ENCODE measurements at regions not wholly inside any gene's neighbourhood (a gene's known extent, or its start where the extent isn't known, plus 50 kb on each side); places are given as distances from the start of the nearest gene placed in this dataset.
"Not testable (repeated sequence)": the region's sequence is repeated elsewhere in the genome, so short reads cannot be mapped to it uniquely, and the experiment has no call there.

DNA sequence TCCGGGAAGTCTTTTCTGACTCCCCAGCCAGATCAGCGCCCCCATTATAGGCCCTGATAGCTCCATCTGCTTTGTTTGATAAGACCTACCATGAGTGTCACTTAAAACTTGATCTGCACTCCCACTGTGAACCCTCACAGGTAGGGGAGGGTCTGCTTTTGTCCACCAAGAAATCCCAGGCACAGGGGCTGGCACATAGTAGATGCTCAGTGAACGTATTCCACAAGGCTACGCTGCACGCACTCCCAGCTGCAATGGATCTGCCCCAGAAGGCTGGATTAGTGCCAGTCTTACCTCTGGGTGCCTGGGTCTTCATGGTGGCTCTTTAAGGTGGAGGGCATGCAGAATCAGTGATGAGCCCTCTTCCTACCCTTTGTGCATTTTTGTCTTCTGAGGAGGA is 447.1 kb downstream of the PTPRU start:
- DNase-seq (ENCODE audit: insufficient read length, low spot score) (no peak), FAIRE-seq (no peak)
- TF ChIP-seq POLR2A (IDR thresholded peaks at IDR 0.05; ENCODE audit: low read depth, low read length), result no peak

DNA sequence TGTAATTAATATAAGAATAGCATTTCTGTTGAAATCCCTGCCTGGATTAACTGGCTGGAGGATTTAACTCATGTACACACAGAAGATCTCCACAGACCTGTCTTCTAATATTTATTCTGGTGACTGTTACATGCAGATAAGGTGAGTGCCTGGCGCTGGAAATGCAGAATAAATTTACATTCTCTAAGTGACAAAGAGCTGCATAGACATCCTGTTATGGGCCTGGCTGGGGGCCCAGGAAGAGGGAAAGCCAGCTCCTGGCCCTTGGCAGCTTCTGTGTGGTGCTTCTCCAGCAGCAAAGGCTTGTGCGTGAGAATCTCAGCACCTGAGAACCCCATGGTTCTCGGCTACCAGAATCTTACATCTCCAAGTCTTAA is 446.6 kb downstream of the PTPRU start:
- FAIRE-seq (no peak), DNase-seq (ENCODE audit: insufficient read length, low spot score) (no peak)
- no peak for TF ChIP-seq POLR2A (IDR thresholded peaks at IDR 0.05; ENCODE audit: low read depth, low read length)

DNA sequence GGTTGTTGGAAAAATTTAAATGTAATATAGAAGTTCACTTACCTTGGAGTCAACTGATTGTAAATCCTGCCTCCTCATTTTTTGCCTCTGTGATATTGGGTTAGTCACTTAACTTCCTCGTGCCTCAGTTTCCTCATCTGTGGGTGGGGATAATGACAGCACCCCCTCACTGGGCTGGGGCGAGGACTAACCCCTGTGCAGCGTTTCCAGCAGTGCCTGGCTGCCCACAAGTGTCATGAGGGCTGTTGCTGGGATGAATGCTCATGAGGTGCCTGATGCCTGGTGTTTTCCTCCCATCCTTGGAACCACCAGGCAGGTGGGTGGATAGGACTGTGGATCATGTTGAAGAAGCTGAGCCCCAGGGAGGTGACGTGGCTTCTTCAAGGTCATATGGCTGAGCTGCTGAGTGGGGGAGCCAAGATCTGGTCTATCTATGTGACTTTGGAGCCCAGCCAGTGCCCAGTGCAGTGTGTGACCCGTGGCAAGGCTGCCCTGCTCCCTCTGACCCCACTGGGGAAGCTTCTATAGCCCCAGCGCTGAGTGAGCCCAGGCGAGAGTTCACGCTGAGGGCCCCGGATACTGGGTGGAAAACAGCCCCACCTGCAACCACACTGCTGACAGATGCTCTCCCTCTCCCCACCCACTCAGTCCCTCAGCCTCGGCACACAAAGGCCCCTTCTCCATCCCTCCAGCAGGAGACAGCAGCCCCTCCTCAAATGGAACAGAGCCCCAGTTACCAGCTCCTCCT is 446.0 kb downstream of the PTPRU start:
- no peak for FAIRE-seq
- TF ChIP-seq POLR2A (IDR thresholded peaks at IDR 0.05; ENCODE audit: low read depth, low read length), result no peak

DNA sequence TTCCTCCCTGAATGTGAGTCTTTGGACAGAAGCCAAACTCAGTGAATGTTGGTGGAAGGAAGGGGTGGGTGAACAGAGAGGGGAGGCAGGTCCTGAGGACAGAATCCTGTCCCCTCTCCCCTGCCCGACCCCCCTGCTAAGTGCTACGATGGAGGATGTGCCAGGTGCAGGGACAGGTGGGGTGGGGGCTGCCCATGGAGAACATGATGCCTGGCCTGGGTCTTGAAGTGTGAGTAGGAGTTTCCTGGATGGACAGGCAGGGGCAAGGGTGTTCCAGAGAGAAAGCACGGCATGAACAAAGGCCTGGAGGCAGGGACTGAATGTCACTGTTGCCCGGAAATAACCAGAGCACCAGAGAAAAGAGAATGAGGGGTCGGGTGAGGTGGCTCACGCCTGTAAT is 445.1 kb downstream of the PTPRU start:
- DNase-seq (ENCODE audit: insufficient read length, low spot score); FAIRE-seq: not testable (repeated sequence)

More for the DNA sequence above, 446.0 kb downstream of the PTPRU start:
- DNase-seq (ENCODE audit: insufficient read length, low spot score), result no peak

DNA sequence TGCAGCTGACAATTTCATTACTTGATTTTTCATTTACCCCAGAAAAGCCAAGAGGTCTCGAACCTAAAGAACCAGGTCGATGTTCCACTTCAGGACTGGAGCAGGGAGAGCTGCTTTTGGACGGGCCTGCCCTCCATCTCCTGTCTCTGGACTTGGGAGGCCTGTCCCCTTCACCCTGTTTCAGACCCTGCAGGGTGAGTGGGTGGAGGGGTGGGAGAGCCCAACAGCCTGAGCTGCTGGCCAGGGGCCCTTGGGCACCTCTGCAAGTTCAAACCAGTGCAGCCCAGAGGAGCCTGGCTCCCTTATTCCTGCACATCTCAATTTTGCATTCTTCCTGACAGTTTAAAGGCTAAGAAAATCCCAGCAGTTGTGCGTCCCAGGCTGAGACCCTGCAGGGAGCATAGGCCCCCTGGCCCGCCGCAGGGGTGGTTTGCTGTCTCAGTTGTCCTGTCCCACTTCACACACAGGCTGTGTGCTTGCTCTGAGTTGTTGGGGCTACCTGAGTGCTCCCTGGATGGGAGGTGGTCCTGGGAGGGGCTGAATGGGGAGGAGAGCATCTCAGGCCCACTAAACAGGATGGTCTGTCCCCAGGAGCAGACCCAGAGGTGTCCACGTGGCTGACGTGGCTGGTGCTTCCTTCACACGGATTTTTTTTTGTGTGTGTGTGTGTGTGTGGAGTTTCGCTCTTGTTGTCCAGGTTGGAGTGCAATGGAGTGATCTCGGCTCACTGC is 443.7 kb downstream of the PTPRU start:
- TF ChIP-seq POLR2A (IDR thresholded peaks at IDR 0.05; ENCODE audit: low read depth, low read length), result no peak
- DNase-seq (ENCODE audit: insufficient read length, low spot score), result no peak
- FAIRE-seq, result no peak

DNA sequence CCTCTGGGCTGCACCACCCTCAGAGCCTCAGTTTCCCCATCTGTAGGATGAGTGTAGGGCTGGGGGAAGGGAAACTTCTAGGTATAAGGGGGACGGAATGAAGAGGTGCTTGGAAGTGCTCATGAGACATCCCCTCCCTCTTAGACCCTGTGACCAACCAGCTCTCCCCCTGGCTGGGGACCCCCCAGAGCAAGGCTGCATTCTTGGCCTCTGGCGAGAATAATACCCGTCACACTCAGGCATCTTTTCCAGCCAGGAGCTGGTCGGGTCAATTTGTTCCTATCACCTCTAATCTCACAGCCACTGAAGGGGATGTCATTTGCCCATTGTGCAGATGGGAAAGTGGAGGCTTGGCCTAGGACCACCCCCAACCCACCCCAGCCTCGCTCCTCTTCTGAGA is 443.0 kb downstream of the PTPRU start:
- no peak for TF ChIP-seq POLR2A (IDR thresholded peaks at IDR 0.05; ENCODE audit: low read depth, low read length)
- DNase-seq (ENCODE audit: insufficient read length, low spot score) (no peak), FAIRE-seq (no peak)

DNA sequence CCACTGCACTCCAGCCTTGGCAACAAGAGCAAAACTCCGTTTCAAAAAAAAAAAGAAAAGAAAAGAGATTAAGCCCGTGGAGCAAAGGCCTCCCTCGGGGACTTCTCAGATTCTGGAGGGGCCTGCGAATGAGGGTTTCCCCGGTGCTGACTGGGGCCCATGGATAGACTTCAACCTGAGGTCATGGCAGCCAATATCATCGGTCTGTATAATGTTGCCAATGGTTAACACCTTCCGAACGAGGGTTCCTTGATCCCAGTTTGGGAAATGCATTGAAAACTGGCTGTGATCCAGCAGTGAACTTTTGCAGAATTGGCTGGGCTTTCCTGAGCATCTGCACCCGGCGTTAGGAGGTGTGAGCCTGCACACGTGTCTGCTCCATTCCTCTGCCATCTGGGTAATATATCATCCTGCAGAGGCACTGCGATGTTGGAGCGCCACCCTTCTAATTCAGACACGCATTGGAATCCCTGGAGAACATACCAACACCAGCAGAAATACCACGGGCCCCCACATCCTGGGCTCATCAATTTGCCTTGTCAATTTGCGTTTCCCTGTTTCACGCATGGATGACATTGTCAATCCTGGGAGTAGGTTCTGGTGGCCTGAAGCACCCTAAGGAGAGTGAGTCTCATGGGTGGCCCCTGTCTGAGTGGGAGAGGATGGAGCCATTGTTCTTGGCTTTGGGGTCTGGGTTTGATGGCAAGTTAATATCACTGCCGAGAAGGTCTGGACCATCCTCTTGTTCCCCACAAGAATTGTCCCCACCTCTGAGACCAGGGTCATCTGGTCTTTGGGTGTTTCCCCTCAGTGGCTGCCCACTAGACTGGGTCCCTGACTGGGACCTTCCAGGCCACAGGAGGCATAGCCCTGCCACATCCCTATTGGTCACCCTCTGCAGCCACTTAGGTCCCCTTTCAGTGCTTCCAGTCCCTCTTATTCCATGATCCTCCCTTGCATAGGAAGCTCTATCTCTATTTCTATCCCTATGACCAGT is 441.0 kb downstream of the PTPRU start:
- no peak for FAIRE-seq

DNA sequence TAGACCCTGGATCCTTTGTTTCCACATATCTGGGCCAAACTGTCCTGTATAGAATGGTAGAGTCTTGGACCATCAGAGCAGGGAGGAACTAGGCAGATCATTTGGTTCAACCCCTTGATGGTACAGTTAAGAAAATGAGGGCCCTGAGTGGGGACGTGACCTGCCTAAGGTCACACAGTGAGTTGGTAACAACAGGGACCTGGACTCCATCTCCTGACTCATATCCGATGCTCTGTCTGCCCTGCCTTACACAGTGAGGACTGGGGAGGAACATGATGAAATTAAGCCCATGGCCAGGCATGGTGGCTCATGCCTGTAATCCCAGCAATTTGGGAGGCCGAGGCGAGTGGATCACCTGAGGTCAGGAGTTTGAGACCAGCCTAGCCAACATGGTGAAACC is 440.2 kb downstream of the PTPRU start:
- no peak for TF ChIP-seq POLR2A (IDR thresholded peaks at IDR 0.05; ENCODE audit: low read depth, low read length)
- no peak for DNase-seq (ENCODE audit: insufficient read length, low spot score)
- no peak for FAIRE-seq

More for the DNA sequence above, 441.0 kb downstream of the PTPRU start:
- TF ChIP-seq POLR2A (IDR thresholded peaks at IDR 0.05; ENCODE audit: low read depth, low read length), result no peak
- DNase-seq (ENCODE audit: insufficient read length, low spot score), result no peak

DNA sequence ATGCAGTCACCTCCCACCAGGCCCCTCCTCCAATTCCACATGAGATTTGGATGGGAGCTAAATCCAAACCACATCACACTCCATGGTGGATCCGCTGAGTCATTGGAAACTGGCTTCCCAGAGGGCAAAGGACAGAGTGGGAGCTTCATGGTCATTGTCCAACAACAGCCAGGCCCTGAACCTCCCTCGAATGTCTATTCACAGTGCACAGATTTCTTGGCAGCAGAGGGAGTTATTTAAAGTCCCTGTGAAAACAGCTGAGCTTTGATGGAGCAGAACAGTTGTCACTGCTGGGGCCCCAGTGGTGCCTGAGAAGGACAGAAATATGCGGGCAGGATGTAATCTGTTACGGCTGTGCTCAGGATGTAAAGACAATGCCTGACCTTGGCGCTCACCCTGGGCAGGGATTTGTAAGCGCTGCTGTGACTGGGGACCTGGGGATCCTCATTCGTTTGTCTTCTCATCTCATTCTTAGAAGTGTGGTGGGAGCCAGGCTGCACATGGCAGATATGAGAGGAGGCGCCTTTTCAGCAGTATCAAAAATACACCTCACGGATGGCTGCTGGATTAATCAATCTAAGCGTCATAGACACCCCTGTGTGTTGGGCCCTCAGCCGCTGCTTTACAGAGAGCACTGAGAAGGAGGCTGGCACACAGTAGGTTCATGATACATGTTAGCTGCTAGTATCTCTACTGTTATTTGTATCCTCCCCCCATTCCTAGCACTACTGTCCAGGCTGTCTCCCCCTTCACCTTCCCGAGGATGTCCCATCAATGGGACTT is 439.4 kb downstream of the PTPRU start:
- no peak for DNase-seq (ENCODE audit: insufficient read length, low spot score)
- no peak for TF ChIP-seq POLR2A (IDR thresholded peaks at IDR 0.05; ENCODE audit: low read depth, low read length)
- FAIRE-seq, result no peak

DNA sequence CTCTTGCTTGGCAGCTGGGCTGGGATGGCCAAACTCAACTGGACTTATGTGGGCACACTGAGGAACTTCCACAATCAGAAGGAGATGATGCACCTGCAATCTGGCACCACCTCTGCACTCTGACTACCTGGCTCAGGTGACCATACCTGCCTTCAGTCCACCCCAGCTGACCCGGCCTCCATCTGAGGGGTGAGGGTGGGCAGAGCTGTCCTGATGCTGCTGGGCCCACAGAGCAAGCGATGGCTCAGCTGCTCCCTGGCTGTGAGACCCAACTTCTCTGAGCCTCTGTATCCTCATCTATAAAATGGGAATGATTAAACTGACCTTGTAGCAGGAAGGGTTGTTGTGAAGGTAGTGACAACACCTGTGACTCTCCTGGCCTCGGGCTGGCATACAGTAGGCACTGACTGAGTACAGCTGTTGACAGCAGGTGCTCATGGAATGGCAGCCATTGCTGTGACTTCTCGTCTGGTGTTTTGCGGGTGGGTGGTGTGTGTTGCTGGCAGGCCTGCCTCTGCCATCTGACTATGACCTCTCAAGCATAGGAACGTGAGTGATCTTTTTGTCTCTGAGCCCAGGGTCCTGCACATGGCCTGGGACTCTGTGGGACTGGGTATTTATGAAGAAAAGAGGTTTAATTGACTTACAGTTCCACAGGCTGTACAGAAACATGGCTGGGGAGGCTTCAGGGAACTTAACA is 438.5 kb downstream of the PTPRU start:
- FAIRE-seq, result no peak
- no peak for TF ChIP-seq POLR2A (IDR thresholded peaks at IDR 0.05; ENCODE audit: low read depth, low read length)
- DNase-seq (ENCODE audit: insufficient read length, low spot score), result no peak

DNA sequence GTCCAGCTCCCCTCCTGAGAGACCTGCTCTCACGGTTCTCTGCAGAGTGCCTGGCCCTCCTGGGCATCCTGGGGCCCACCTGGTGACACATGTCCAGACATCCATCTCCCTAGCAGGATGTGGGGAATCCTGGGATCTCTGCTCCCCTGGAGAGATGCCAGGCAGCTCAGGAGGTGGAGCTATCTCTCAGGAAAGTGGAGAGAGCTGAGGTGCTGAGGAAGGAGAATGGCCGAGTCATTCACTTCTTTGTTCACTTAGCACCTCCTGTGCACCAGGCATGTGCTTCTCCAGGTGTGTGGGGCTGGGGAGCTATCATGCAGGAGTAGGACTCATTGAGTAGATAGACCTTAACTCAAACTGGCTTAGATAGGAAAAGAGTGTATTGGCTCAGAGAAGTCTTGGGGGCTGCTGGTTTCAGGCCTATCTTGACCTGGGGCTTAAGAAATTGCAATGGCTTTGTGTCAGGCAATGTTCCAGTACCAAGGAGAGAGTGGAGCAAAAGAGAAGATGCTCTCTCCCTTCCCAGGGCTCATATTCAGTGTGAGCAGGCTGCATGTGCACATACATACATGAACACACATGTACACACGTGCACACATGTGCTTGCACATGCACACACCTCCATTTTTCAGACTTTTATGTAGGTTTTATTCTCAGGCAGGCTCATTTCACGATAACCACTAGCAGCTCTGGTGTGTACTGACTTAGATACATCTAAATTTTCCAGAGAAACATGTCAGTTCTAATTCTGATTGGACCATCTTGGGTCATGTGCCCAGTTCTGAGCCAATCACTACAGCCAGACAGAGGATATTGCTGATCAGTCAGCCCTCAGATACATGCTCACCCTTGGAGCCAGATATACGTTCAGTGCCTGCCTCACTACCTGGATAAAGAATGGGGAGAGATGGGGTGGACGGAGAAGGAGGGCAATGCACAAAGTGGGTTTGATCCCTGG is 437.6 kb downstream of the PTPRU start:
- FAIRE-seq, result no peak
- no peak for TF ChIP-seq POLR2A (IDR thresholded peaks at IDR 0.05; ENCODE audit: low read depth, low read length)

DNA sequence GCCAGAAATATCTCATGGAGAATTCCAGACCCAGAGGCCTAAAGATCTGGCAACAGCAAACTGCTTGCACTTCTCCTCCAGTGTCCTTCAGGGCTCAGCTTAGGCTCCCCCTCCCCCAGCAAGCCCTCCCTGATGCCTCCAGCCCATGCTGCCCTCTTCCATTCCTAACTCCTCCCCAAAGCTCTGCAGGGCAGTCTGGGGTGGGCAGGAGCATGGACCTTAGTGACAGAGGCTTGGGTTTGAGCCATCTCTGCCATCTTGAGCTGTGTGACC is 436.8 kb downstream of the PTPRU start:
- DNase-seq (ENCODE audit: insufficient read length, low spot score) (no peak), FAIRE-seq (no peak)

More for the DNA sequence above, 437.6 kb downstream of the PTPRU start:
- no peak for DNase-seq (ENCODE audit: insufficient read length, low spot score)

More for the DNA sequence above, 436.8 kb downstream of the PTPRU start:
- TF ChIP-seq POLR2A (IDR thresholded peaks at IDR 0.05; ENCODE audit: low read depth, low read length), result no peak

All from H54 (cell line).